Transverse colon (tissue), 4 donors: ENCODE measurements at regions not wholly inside any gene's neighbourhood (a gene's known extent, or its start where the extent isn't known, plus 50 kb on each side); places are given as distances from the start of the nearest gene placed in this dataset.

Source experiments
- DNase-seq: peaks from one replicate; pipeline ENCODE4 v3.0.0-alpha.2; 2019
- H3K27ac ChIP-seq, 4 donors: fragments of 200-600 bp; sonication (generic); 2 replicates each; pipeline ENCODE4 v1.5.1; 2016 to 2018; ENCODE audit warnings: inconsistent platforms in 4 of 4
- H3K27me3 ChIP-seq: fragments of 200-600 bp; sonication (generic); 2 replicates; pipeline ENCODE4 v1.5.1; 2017; ENCODE audit warnings: inconsistent platforms
- H3K36me3 ChIP-seq, 4 donors: fragments of 200-600 bp; sonication (generic); 2 replicates each; pipeline ENCODE4 v1.5.1; 2017 to 2019; ENCODE audit warnings: inconsistent platforms in 4 of 4
- H3K4me1 ChIP-seq, 4 donors: fragments of 200-600 bp; sonication (generic); 2 replicates each; pipeline ENCODE4 v1.5.1; 2017 to 2020; ENCODE audit warnings: inconsistent platforms in 4 of 4
- H3K4me3 ChIP-seq, 4 donors: fragments of 200-600 bp; sonication (generic); 1 replicate in 1 of 4; 2 replicates in 3 of 4; pipeline versions ENCODE4 v1.5.1 to v1.6.1; 2017 to 2019; ENCODE audit warnings: inconsistent platforms in 4 of 4
- H3K9me3 ChIP-seq, 2 donors: fragments of 200-600 bp; sonication (generic); 2 replicates each; pipeline ENCODE4 v1.5.1; 2017 to 2019; ENCODE audit warnings: inconsistent platforms in 2 of 2
- CTCF ChIP-seq, 5 experiments: fragments of 200-600 bp in 3 of 5; fragments of 450-650 bp in 2 of 5; sonication (generic) in 3 of 5; IDR thresholded peaks; 1 replicate in 2 of 5; 2 replicates in 3 of 5; pipeline ENCODE4 v1.5.1; 2016 to 2017; ENCODE audit warnings: antibody characterized with exemption in 5 of 5, inconsistent platforms in 3 of 5, mild to moderate bottlenecking in 2 of 5, moderate library complexity in 1 of 5
- EP300 ChIP-seq: sonication (generic); formaldehyde crosslinking; IDR thresholded peaks from one replicate; pipeline ENCODE4 v1.6.1; 2017; ENCODE audit warnings: antibody characterized with exemption, low read depth
- POLR2A ChIP-seq: fragments of 450-650 bp; IDR thresholded peaks from one replicate; pipeline ENCODE4 v1.6.1; 2016; ENCODE audit warnings: antibody characterized with exemption, mild to moderate bottlenecking, moderate library complexity
- POLR2AphosphoS5 ChIP-seq, 3 donors: sonication (generic); formaldehyde crosslinking; IDR thresholded peaks; one replicate each; pipeline ENCODE4 v1.6.1; 2016; ENCODE audit warnings: antibody characterized with exemption in 3 of 3
- WGBS, 2 donors: methylation state at CpG; one replicate each; pipeline ENCODE4 v1.1.5; 2018; ENCODE audit warnings: low coverage in 1 of 2; 5-methylcytosine and 5-hydroxymethylcytosine counted together
- in situ Hi-C, 4 donors: fragments of 200-750 bp; cut with MboI; loops; one replicate each; pipeline versions ENCODE4 v1.15.0 to v1.15.1; 2017; ENCODE audit warnings: low sequenced_read_pairs in 3 of 4, low pct_ligation_motif_present in 1 of 4, low pct_unique_long_range_greater_than_20kb in 1 of 4
- intact Hi-C: fragments of 100-400 bp; cut with DNase I; formaldehyde crosslinking; loops from one replicate; pipeline ENCODE4 v1.15.1; 2023; ENCODE audit warnings: low total_unique reads

- H3K27me3 ChIP-seq: peaks cover 13% of the 10 kb centered on the region
- H3K9me3 ChIP-seq: no peaks in the 10 kb centered on the region
- no peaks in the 10 kb centered on the region for H3K4me1 ChIP-seq
- 73 to 85% methylated on average over 4 to 8 of the region's 8 CpGs for WGBS, 2 donors
- intact Hi-C loops: no loop called here
- no peak for DNase-seq
- in situ Hi-C loops: loop anchor here in 1 of 4 donors (10.0 kb wide), 1 partner anchor 62 kb away; no protein-coding TSS in a partner anchor
- H3K27ac ChIP-seq: no peak overlapping the region
- H3K4me3 ChIP-seq: no peak overlapping the region
- no peaks in the 10 kb centered on the region for H3K36me3 ChIP-seq
- no peak for TF ChIP-seq POLR2A
These were observed 68.1 kb downstream of the RBFOX3 start for GRCh38 chr17:79542718-79543117.

GRCh38 chr17:79541056-79541850, 69.6 kb downstream of the RBFOX3 start:
- H3K4me3 ChIP-seq: no peak overlapping the region
- H3K9me3 ChIP-seq: no peaks in the 10 kb centered on the region
- no peak overlapping the region for H3K27ac ChIP-seq
- no peaks in the 10 kb centered on the region for H3K36me3 ChIP-seq
- no peak for TF ChIP-seq CTCF (IDR thresholded peaks at IDR 0.05)
- no peak for TF ChIP-seq POLR2A
- TF ChIP-seq POLR2AphosphoS5 (IDR thresholded peaks at IDR 0.05): no peak
- TF ChIP-seq EP300: no peak
- 82 to 86% methylated on average over 1 to 15 of the region's 15 CpGs for WGBS, 2 donors
- intact Hi-C loops (no loop called here), in situ Hi-C loops (loop anchor here in 1 of 4 donors (10.0 kb wide), 1 partner anchor 64 kb away; no protein-coding TSS in a partner anchor)
- no peak for DNase-seq
- H3K27me3 ChIP-seq: peaks cover 13% of the 10 kb centered on the region
- H3K4me1 ChIP-seq: no peaks in the 10 kb centered on the region

GRCh38 chr17:79539944-79540705, 70.7 kb downstream of the RBFOX3 start:
- Histone ChIP-seq H3K4me3 (no peak overlapping the region), H3K9me3 (no peaks in the 10 kb centered on the region), H3K36me3 (no peaks in the 10 kb centered on the region), H3K4me1 (no peaks in the 10 kb centered on the region), H3K27ac (no peak overlapping the region), H3K27me3 (peaks cover 13% of the 10 kb centered on the region)
- no peak for DNase-seq
- WGBS, 2 donors: 40 to 83% methylated on average over 1 to 25 of the region's 25 CpGs
- in situ Hi-C loops (loop anchor here in 1 of 4 donors (10.0 kb wide), 1 partner anchor 65 kb away; no protein-coding TSS in a partner anchor), intact Hi-C loops (no loop called here)
- TF ChIP-seq POLR2A (no peak), EP300 (no peak), POLR2AphosphoS5 (IDR thresholded peaks at IDR 0.05) (no peak), CTCF (IDR thresholded peaks at IDR 0.05) (no peak)

- TF ChIP-seq POLR2AphosphoS5 (IDR thresholded peaks at IDR 0.05): no peak
- TF ChIP-seq CTCF (IDR thresholded peaks at IDR 0.05): no peak
- no peak for TF ChIP-seq EP300
- TF ChIP-seq POLR2A: no peak
- Histone ChIP-seq H3K27ac (no peak overlapping the region), H3K9me3 (no peaks in the 10 kb centered on the region), H3K4me1 (no peaks in the 10 kb centered on the region), H3K27me3 (peaks cover 9% of the 10 kb centered on the region), H3K36me3 (no peaks in the 10 kb centered on the region), H3K4me3 (no peak overlapping the region)
- in situ Hi-C loops: no loop called here
- 89% methylated on average over 6 of the region's 6 CpGs; no CpG with 5 or more reads in 1 of the 2 donors for WGBS, 2 donors
- intact Hi-C loops: no loop called here
- no peak for DNase-seq
These were observed 72.6 kb downstream of the RBFOX3 start for GRCh38 chr17:79538291-79538690.
